NCI-H2196 (cell line): ENCODE measurements at regions not wholly inside any gene's neighbourhood (a gene's known extent, or its start where the extent isn't known, plus 50 kb on each side); places are given as distances from the start of the nearest gene placed in this dataset.
"Not testable (repeated sequence)": the region's sequence is repeated elsewhere in the genome, so short reads cannot be mapped to it uniquely, and the experiment has no call there.

Experiments used
- DNase-seq: peaks from one replicate; lab custom pipeline; 2025; ENCODE audit not compliant: unreplicated experiment; lab: John Stamatoyannopoulos, UW

DNA sequence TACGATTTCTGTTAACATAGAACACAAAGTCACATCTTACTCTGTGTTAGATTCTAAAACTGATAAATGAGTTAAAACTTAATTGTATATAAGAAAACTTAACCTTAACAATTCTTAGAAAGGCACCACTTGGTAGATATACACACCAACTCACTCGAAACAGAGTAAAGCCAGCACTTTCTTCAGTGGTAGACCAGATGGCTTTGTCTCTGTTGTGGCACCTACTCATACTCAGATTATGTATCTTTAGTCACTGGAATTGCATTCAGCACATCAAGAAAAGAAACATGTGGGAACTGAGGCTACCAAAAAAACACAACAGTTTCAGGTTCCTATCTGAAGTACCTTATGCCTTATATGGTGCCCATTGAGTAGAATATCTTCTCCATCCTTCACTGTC, 192.5 kb downstream of the ZNF608 start:
- DNase-seq: no peak

DNA sequence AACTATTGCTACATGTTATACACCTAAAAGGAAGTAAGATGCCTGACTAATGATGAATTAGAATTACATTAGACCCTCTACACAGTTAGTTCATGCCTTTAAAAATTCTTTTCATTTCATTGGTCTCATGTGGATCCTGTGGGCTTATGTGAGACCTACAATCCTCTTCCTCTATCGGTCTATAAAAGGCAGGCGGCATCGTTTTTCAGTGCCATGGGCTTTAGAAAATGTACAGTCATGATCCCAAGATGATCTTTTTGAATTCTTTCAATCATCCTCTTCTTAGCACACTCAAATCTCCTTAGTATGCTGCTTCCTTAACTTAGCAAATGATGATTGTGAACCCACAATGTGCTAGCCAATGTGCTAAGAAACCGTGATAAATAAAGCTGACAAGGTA, 193.9 kb downstream of the ZNF608 start:
- no peak for DNase-seq

- no peak for DNase-seq
These were observed 194.5 kb downstream of the ZNF608 start for GRCh38 chr5:124551939-124552279.

DNA sequence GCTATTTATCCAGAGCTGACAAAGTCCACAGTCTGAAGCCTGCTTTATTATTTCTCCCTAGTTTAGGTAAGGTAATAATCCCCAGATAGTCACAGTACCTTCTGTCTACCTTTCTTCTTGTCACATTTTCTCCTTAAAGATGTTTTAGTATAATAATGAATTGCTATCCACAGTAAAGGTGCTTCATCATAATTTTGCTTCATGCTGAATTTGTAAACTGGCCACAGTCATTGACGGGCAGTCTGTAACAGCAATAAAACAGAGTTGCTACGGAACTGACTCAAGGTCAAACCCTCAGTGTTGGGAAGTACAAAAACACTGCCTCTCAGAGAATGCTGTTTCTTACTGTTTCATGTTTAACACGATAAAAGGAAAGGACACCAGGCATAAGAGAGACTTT, 195.7 kb downstream of the ZNF608 start:
- no peak for DNase-seq

DNA sequence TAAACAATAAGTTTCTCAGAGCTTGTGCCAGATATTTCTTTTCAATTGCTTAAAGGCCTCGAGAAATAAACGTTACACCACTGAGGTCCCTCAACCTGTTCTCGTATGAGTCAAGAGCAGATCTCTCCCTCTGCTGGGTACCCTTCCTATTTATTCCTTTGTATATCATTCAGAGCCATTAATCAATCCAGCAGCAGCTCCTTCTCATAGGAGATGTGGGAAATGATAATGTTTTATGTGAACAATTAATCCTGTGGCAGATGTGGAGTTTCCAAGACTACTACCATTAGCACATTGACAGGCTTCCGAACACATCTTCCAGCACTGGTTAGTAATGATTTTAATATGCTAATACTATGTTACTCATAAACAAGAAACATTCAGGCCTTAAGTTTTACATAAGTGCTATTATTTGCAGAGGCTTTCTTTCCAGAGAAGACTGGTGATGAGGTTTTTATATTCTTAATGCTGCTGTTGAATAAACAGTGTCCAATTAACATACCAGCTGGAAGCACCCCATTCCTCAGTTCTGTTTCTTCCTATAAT, 196.5 kb downstream of the ZNF608 start:
- DNase-seq: no peak

DNA sequence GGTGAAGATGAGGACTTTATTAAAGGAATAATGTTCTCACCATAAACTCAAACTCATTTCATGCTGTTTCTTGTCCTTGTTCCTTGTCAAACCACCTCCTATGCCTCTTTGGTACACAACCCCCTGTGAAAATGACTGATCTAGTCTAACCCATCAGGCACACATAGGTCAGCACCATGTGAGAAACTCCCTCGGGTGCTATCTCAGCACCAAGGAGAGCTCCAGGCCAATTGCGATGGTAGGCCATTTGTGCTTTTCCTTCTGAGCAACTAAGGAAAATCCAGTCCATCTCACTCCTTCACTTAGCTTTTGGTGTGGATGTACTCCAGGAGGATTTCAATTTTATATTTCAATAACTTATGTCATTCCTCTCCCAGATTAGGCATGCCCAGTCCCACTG, 199.8 kb downstream of the ZNF608 start:
- DNase-seq: no peak

GRCh38 chr5:124544366-124545055, 201.9 kb downstream of the ZNF608 start:
- DNase-seq: no peak

GRCh38 chr5:124538931-124539330, 207.5 kb downstream of the ZNF608 start:
- no peak for DNase-seq

DNA sequence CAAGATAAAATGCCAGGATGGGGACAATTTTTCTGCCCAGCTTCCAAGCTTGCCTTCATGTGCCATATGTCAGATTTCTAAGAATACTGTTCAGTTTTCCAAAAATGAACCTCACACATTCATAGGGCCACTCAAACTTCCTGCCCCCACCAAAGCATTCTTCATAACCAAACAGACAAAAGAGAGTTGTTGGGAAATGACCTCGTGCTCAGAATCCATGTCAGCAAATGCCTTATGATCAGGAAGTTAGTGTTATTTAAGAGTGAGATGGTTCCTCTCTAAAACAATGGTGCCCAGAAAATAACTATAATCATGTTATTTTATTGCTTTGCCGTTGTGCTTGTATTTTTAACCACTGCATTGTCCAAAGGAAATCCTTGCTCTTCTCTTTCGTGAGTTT, 208.2 kb downstream of the ZNF608 start:
- DNase-seq: no peak

DNA sequence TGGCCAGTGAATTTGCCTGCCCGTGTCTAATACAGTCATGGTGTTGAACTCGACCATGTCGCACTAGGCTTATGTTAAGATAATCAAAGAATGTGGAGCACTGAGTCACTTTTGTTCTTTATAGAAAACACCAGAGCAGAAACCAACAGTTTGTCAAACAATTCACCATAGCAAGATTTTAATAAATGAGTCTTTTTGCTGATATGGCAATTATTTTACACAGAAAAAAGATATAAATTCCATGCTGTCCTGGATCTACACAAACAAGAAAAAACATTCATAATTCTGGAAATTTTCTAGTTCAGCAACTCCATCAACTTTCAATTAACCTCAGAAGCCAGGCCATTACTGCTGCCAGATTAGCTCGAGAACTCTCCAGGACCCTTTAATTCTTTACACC, 208.9 kb downstream of the ZNF608 start:
- no peak for DNase-seq

GRCh38 chr5:124537107-124537506, 209.3 kb downstream of the ZNF608 start:
- no peak for DNase-seq

- DNase-seq: no peak
These were observed 210.1 kb downstream of the ZNF608 start for GRCh38 chr5:124536333-124536732.

GRCh38 chr5:124530916-124531315, 215.5 kb downstream of the ZNF608 start:
- DNase-seq: no peak

DNA sequence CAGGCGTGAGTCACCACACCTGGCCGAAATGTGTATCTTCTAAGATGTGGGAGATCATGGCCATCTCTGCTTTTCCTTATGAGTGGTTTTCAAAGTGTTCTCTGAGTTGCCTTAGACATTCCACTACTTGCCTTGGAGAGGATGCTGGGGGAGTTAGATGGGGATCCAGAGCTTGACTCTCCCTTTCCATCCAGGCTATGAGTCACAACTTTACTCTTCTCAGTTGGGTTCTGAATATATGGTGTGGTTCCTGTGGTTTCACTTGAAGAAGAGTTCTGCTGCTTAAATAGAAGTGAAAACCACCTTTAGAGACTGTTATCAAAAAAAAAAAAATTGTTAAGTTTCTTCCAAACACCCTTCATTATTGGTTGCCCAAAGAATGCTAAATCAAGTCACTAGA, 217.6 kb downstream of the ZNF608 start:
- no peak for DNase-seq

DNA sequence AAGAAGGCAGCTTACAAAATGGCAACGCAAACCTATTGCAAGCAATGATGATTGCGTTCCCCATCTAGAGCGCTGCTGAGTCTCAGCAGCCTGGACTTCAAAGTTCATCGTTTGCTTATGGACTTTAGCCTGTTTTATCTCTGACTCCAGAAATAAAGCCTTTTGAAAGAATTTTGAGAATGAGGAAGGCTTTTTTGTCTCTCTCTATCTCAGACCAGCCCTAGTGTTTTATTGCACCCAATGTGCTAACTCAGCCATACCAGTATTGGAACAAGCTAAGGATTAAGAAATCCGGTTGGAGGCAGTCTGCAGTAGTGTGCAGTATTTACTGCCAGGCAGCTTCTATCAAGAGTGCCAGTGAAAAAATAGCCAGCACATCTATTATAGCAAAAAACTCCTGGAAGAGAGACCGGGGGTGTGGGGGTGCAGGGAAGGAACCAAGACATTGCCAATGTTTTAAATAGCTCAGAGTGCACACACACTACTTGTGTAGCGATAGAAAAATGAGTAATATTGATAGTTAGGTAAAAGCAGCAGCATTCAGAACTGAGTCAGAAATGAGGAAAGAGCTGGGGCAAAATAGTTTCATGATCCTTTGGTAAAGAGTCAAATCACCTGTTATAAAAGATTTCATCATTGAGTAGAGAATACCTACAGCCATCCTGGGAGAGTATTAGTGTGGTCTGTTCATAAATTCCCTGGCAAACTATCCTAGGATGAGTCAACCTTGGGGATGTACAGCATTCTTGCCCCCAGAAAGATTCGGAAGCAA, 219.0 kb downstream of the ZNF608 start:
- DNase-seq: no peak

DNA sequence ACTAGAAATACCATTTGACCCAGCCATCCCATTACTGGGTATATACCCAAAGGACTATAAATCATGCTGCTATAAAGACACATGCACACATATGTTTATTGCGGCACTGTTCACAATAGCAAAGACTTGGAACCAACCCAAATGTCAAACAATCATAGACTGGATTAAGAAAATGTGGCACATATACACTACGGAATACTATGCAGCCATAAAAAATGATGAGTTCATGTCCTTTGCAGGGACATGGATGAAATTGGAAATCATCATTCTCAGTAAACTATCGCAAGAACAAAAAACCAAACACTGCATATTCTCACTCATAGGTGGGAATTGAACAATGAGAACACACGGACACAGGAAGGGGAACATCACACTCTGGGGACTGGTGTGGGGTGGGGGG, 220.4 kb downstream of the ZNF608 start:
- DNase-seq: not testable (repeated sequence)

- DNase-seq: no peak
These were observed 221.7 kb downstream of the ZNF608 start for GRCh38 chr5:124524552-124525232.

DNA sequence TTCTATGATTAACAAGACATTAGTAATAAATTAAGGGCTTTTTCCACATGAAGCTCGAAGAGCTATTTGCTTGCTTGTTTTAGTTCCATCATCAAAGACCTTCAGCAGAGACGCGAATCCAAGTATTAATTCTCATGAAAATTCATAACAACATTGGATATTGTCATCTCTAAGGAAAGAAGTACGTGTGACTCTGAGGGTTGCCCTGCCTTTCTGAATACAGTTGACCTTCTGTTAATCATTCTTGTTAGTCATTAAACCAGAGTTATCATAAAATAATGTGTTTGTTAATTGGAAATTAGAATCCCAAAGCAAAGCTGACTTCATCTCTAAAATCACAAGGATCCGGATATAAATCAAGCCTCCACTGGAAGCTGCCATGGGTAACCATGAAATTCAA, 222.5 kb downstream of the ZNF608 start:
- DNase-seq: no peak

- DNase-seq: no peak
These were observed 223.4 kb downstream of the ZNF608 start for GRCh38 chr5:124522992-124523391.

DNA sequence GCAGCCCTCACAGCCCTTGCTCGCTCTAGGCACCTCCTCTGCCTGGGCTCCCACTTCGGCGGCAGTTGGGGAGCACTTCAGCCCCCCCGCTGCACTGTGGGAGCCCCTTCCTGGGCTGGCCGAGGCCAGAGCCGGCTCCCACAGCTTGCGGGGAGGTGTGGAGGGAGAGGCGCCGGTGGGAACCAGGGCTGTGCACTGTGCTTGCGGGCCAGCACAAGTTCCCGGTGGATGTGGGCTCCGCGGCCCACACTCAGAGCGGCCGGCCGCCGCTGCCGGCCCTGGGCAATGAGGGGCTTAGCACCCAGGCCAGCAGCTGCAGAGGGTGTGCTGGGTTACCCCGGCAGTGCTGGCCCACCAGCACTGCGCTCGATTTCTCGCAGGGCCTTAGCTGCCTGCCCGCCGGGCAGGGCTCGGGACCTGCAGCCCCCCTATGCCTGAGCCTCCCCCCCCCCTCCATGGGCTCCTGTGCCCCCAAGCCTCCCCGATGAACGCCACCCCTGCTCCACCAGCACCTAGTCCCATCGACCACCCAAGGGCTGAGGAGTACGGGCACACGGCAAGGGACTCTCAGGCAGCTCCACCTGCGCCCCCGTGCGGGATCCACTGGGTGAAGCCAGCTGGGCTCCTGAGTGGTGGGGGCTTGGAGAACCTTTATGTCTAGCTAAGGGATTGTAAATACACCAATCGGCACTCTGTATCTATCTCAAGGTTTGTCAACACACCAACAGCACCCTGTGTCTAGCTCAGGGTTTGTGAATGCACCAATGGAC, 224.8 kb downstream of the ZNF608 start:
- DNase-seq: no peak

- no peak for DNase-seq
These were observed 227.0 kb downstream of the ZNF608 start for GRCh38 chr5:124519396-124519795.
